ENCODE measurements at regions not wholly inside any gene's neighbourhood (a gene's known extent, or its start where the extent isn't known, plus 50 kb on each side); places are given as distances from the start of the nearest gene placed in this dataset.

DNA sequence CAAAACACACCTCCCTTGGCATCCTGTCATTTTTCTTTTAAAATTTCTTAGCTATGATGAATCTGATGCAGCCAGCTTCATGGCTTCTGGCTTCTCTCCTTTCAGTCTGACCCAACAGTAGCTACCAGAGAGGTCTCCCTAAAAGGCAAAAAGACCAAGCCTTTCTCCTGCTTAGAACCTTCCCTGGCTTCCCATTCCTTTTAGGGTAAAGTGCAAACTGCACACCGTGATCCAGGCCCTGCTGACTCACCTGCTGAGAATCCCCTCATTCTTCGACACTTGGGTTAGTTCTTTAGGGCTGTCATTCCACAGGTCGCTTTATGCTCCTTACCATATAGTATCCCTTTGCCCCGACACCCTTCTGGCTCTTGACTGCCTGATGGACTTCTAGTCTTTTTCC is 362.4 kb downstream of the MIAT start:
- no peak for DNase-seq

DNA sequence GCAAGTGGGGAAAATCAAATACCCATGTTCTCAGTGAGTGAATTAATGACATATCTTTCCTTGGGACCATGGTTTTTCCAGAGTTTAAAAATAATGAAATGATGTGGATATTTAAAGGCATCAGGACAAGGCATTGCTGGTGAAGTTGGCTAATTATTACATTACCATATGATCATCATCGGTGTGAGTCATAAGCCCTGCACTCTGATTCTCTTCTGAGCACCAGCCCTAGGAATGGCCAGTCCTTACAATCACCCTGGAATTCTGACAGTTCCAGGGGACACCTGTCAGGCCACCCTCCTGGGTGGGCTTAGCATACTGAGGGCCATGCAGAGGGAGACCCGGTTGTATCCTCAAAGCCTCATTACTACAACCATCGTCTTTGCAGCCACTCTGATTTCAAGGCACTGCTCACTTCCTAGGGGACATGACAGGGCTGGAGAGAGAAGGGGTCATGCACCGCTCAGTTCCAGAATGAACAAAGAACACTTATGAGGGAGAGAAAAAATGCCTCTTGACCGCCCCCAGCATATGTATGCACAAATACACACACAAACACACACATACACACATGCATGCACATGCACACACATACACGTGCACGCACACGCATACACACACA is 365.0 kb downstream of the MIAT start:
- DNase-seq = no peak

DNA sequence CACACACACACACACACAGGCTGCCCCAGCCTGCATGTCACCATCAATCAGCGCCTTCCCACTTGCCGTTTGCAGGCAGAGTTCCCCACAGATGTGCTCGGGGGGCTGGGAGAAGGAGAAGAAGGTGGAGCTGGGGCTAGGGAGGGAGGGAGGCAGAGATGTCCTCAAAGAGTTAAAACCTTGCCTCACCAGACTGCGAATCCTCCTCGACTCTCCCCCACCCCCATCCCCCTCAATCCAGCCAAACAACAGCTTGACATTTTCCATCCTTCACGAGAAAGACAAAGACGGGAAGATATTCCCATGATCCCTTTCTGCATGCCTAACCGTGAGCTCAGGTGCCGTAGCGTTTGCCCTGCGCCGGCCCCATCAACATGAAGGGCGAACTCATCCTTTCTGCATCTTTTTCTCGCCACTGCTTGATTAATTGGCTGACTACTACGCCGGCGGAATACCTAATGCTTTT is 365.5 kb downstream of the MIAT start:
- DNase-seq = no peak

DNA sequence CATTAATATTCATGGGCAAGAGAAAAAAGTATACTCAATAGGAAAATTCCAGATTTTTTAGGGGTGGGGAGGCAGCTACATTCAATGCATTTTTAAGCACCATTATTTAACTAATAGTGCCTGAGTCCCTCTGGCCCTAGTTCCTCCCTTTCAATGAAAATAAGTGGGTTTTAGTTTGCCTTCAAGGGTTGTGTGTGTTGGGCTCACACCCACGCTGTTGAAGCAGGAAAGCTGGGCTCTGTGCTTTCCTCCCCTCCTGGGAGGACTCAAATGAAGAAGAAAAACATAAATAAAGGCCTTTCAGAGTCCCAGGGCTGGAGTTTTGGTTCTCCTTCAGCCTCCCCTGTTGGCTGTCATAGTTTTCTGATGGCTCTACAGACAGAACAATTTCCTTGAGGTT is 366.2 kb downstream of the MIAT start:
- no peak for DNase-seq

DNA sequence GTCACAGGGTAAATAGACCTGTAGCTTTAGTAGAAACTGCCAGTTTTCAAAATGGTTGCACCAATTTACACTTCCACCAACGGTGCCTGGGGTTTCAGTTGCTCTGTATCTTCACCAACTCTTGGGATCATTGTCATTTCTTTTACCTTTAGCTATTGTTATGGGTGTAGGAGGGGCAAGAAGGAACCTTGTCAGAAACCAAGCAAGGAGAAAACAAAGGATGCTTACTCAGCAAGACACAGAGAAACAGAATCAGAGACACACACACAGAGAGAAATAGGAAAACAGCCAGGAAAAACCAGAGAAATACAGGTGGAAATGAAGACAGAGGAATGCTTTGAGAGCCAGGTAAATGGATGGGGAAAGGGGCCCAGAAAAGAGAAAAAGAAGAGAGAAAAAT is 367.6 kb downstream of the MIAT start:
- DNase-seq = no peak

DNA sequence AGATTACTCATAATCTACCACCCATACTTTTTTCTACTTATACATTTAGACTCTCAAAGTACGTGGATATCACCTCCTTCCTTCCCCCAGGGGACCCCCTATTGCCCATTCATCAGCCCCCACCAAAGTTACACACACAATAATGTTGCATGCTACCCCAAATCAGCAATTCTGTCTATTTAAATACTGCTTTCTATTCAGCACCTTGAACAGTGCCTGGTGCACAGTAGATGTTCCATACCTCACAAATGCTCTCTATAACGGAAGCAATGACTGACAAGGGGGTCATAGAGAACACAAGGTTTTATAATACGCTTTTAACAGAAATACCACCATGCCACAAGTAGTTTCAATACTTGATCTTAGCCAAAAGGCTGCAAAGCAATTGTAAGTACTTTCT is 370.7 kb downstream of the MIAT start:
- no peak for DNase-seq

DNA sequence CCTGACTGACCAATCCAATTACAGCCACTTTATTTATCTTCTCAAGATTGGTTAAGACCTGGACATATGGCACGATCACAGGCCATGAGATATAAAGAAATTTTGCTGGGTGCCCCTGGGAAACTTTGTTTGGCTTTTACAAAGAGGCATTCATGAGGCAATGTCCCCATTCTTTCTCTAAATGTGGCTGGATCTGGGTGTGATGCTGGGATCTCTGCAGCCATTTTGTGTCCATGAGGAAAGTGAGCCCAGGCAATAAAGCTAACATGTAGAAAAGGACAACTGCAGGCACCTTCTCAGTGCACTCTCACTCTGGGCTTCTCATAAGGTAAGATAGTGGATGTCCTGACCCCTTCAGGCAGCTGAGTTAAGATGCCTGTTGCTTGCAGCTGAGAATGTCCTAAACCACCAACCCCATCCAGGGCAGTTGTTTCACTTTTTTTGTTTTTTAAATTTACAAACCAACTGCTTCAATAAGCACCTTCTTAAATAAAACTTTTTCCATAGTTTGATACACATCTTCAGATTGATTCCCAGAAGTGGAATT is 372.3 kb downstream of the MIAT start:
- DNase-seq = no peak

DNA sequence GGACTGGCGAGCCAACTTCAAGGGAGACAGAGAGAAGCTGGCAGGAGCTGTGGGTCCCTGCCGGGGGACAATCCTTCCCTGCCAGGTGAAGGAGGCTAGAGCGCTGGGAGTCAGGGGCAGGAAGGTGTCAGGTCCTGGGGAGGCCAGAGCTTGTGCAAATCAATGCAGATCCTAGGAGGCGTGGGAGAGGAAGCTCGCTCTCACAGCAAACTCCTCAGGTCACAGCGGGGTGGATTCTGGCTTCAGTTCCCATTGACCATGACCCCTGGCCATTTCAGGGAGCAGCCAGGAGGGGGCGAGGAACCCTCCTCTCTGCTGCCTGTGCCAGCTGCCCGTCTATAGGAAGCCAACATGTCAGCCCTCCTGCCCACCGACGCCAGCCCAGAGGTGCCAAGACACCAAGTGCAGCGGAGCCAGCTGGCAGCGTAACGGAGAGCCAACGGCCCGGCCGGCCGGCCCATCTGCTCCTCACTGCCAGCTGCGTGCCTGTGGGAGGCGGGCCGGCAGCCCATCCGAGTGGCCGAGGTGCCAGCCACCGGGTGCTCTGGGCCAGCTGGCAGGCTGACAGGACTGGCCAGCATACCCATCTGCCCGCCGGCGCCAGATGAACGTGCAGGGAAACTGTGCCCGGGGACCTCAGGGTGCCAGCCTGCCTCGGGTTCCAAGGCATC is 374.8 kb downstream of the MIAT start:
- DNase-seq = no peak

DNA sequence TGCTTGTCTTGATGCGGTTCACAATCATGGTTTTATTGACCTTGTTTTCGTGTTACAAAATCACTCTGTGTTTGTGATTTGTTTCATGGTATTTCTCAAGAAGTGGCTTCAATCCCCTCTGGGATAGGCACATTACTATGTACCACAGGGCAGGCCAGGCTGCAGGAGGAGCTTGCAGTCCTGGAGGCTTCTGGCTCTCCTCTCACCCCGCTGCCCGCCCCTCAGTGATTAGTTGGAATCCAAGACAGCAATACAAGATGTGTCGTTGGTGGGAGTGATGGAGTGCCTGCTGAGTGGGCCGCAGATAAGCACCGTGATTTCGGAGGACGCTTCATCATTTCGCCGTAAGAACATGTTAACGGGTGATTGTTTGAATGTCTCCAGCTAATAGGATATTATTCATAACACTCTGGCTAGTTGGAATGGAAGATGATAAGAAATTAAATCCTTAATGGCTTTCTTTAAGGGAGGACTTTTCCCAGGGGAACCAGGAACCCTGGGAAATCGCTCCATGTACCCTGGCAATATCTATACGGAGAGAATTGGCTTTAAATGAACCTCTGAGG is 384.4 kb downstream of the MIAT start:
- no peak for DNase-seq

DNA sequence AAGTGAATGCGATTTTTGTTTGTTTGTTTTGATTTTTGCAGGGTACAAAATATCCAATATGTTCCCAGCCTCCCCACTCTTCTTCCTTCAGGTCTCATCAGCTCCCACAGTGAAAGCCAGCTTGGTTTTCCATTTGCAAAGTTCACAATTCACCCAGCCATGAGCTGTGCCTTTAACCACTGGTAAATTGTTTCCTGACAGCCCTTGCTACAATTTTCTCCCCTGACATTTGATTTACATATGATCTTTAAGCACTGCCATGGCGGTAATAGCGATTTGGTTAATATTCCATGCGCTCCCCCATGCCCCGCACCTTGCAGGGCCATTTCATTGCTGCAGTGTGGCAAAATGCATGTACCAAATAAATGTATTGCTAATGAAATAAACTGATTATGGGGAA is 385.9 kb downstream of the MIAT start:
- DNase-seq = no peak

DNA sequence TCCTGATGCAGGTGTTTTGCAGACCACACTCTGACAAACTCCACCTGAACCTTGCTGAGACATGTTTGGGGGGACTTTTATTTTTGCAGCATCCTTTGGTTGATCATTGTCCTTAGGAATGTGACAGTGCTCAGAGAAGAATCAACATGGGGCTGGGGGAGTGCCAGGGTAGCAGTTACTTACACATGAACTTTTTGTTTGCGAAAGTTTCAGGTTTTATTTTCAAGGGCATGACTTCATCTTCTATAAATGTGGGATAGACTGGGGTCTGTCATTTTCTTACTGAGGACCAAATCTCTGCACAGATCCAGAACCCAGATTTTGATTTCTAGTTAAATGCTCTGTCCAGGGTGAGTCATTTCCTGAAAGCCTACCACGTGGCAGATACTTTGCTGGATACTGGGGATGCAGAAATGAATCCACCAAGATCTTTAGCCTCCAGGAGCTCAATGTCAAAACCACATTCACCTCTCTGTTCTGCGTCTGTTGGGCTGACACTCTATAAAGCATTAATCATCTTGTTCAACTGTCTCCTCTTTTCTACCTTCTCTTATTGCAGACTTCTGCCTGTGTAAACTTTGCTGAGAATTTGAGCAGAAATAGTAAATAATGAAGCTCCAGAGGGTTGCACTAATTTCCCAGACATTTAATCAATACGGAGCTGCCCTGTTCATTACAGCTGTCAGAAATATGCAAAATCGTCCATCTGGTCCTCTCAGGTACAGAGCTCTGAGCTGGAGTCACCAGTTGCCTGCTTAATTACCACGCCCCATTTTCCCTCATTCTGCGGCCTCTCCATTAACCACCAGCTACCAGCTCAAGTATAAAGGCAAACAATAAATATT is 387.9 kb downstream of the MIAT start:
- no peak for DNase-seq

DNA sequence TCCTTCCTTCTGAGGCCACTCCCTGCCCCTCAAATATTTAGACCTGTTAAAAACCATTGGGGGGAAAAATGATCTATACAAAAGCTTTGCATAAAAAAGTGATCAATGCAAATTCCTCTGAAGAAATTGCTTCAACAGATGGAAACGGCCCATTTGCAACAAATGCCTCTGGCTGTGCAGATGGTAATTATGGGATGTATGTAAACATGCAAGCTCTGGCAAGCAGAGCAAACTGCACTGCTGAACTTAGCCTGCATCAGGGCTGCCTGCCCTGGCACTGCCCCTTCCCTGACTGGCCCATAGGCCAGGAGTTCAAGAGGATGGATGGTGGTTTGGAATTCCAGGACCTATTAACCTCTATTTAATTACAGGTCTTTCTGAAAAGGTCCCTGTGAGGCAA is 388.7 kb downstream of the MIAT start:
- no peak for DNase-seq

DNA sequence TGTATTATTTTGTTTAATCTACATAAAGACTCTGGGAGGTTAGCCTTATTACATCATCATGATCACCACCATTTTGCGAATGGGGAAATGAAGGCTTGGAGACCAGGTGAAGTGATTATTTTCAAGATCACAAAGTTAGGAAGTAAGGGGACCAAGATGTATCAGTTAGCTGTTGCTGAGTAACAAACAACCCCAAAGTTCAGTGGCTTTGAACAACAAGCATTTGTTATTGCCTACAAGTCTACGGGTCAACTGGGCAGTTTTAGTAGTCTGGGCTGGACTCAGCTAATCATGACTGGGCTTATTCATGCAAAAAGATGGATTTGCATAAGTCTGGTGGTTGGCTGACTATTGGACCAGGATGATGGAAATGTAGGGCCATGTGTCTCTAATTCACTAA is 389.2 kb downstream of the MIAT start:
- no peak for DNase-seq

DNA sequence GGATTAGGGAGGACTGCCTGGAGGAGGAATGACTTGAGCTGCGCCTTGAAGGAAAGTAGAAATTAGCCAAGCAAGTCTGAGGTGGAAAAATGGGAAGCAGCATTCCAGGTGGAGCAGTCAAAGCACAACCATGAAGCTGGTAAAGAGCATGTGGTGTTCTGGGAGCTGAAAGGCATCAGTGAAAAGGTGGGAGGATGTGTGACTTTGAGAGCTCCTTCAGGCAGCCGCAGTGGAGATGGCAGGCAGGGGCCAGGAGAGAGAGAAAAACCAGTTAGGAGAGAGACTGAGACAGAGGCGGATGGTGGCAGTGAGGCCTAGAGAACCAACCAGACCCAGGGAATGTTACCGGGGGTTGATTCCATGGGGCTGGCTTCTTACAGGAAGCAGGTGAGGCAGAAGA is 393.4 kb downstream of the MIAT start:
- no peak for DNase-seq

DNA sequence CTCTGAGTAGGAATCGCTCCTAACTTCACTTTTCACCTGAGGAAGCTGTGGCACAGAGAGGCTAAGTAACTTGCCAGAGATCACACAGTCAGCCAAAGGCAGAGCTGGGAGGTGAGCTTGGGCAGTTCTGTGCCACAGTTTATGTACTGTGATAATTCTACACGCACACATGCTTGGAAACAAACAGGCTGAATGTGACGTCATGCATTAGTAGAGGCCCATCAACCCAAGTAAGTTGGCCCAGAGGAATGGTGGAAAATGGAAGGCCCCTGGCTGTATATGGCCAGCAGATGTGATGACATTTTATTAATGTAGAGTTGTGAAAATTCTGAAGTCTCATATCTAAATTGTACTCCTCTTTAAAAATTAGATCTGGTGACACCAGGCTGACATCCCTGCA is 394.0 kb downstream of the MIAT start:
- no peak for DNase-seq

DNA sequence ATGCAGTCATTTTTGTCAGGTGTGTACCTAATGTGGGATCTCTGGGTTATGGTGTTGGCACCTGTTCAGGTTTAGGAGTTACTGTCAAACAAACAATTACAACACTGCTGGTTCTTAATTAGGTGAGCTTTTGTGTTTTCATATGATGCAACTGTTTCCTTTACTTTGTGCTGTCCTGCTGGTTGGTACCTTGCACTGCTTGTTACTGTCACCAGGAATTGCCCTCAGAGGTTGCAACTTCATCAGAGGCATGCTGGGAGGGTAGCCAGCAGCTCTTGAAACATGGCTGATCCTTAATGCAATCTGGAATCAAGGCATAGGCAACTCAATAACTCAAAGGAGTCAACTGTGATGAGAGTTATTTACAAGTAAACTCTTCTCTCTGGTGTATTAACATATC is 400.3 kb downstream of the MIAT start:
- no peak for DNase-seq

DNA sequence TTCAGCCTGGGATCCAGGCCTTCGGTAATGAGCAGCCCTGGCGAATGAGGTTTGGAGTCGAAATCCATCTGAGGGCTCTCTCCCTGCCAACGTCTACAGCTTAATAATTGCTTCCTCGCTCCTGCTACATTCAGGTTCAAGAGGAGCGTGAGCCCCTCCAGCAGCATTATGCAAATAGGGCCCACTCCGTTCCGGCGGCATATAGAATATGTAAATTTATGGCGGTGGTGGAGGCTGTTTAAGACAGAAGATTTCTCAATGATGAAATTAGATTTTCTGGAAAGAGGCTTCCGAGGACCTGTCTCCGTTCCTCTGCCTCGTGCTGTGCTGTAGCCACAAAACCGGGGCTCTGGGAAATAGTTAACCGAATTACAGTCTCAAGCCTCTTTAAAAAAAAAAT is 402.8 kb downstream of the MIAT start:
- DNase-seq = no peak

DNA sequence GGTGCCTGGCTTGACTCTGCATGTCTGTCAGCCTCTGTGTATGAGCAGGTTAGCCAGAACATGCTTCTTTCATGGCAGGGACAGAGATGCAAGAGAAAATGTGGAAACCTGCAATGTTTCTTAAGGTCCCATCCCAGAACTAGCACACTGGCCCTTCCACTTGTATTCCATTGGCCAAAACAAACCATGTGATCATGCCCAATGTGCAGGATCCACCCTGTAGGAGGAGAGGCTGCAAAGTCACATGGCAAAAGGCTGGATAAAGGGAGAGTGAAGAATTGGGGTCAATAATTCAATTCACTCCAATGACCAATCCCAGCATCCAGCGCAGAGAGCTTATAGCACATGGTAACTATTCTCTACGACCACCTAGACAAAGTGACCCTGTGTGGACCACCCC is 405.5 kb downstream of the MIAT start:
- DNase-seq = no peak

DNA sequence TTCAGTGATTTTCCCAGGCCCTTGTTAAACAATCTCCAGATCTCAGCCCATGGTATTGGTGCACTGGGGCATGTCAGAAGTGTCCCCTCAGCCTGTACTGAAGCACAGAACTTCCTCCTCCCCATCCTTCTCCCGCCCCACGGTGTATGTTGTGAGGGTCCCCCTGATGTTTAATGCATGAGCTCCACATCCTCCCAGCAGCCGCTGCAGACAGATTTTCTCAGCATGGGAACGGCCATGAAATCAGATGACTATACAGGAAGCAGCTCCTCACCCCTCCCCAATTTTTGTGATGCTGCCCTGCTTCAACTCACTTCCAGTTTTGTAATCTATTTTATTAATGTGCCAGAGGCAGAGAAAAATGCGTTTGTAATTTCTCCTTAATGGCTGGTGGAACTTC is 406.0 kb downstream of the MIAT start:
- no peak for DNase-seq

DNA sequence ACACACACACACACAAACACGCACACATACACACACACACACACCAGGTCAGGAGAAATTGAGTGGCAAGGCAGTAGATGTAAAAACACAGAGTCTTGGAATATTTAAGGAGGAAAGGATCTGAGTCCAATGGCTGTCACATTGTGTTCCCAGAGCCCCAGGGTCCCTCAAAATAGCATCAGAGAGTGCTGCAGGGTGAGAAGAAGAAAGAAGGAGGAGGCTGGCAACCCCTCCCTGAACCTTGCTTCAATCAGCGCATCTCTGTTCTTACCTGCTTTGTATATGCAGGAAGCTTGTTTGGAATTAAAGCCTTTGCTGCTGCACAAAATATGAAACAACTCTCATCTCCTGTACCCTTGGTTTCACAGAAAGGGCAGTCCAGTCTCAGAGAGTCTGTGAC is 406.5 kb downstream of the MIAT start:
- DNase-seq = no peak

DNA sequence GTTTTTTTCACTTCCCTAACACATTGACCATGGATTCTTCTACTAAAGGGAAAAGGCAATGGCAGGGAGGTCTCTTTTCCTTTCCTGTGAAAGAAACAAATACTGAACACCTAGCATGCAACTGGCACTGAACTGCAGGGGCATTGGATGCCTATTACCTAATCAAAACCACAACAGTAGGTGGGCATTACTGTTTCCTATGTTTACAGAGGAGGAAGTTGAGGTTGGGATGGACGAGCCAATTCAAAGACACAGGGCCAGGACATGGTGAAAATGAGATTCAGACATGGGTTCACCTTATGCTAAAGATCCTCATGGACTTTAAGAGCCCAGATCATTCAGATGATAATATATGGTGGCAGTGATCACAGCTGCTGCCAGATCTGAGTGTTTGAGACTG is 407.0 kb downstream of the MIAT start:
- no peak for DNase-seq

DNA sequence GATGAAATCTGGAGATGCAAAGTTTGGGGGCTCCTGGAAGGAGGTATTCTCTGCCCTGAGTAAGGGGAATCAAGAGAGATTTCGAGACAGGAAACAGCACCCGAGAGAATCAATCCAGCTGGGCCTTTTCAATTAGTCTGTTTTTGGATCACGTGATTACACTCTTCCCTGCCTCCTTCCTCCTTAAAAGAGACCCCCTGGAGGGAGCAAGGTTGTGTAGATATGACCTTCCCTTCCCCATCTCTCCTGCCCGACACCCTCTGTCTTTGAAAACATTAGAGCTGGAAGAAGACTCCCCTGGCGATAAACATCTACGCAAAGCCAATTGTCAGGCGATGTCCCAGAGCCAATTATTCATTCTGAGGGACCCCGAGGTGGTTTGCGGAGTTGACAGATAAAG is 407.9 kb downstream of the MIAT start:
- DNase-seq = no peak

DNA sequence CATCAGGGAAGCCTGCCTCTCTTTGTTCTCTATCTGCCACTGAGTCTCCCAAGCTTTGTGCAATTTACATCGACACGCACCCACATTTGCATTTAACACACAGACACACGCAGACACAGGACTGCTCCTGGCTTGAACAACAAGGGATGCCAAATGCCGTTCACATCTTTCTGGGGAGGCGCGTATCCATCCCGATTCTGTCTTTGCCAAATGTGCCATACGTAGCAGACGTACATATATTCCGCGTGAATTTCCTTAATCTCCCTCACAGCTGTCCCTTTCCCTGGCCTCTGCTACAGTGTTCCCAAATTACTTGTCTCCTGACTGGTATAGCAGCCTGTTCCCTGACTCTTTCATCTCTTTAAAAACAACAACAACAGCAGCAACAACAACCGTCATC is 409.5 kb downstream of the MIAT start:
- DNase-seq = no peak

DNA sequence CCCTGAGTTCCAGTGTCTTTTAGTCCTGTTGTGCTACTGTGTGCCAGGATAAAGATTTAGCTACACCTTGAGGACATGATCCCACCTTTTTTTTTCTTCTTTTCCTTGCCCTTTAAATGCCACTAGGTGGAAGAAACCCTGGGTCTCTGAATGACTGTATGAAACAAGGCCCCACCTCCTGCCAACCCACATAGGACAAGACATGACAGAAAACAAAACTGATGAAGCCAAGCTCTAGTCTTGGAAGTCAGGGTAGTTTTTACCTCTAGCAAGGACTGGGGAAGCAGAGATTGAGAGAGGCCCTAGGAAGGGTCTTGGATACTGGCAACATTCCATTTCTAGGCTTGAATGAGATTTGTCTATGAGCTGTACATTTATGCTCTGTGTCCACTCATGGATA is 410.7 kb downstream of the MIAT start:
- no peak for DNase-seq

Measured in activated CD4-positive, alpha-beta T cell treated with anti-CD3 and anti-CD28 coated beads for 48 hours (primary cell).